ENCODE measurements at regions not wholly inside any gene's neighbourhood (a gene's known extent, or its start where the extent isn't known, plus 50 kb on each side); places are given as distances from the start of the nearest gene placed in this dataset.

DNA sequence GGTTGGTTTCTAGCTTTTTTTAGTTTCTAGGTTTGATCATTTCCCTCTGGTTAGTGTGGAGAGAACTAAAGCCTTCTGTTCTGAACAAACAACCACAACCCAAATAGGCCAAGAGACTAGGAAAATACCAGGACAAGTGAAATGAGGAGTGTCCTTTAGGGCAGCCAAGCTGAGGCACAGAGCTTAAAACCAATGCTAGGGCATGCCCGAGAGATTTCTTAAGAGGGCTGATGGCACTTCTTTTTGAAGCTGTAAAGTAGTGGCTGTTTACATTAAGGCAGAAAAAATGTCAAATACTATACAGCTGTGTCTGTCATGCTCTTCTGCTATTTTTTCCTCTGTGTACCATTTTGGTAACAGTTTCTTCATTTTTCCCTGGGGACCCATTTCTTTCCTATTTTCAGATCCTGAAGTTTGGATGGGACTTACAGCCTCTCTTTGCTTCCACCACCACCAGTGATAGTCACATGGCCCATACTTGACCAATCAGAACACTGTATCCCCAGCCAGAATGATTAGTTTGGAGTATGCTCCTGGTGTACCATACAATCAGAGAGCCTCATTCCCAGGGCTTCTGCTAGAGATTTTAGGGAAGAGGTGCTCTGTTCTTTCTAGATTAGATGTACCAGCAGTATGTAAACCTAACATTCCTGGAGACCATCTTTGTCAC lies 154.4 kb downstream of the BMP2 start:
- Histone ChIP-seq H3K4me1 (ENCODE audit: control insufficient read depth, insufficient read depth, low read length) (no peaks in the 10 kb centered on the region), H3K4me3 (ENCODE audit: low read depth in 2 of 2, low read length in 2 of 2) (no peak overlapping the region), H3K36me3 (ENCODE audit: control insufficient read depth, insufficient read depth, low read length) (no peaks in the 10 kb centered on the region), H3K27me3 (ENCODE audit: control insufficient read depth, insufficient read depth, low read length) (no peaks in the 10 kb centered on the region), H3K9me3 (ENCODE audit: control insufficient read depth, insufficient read depth, low read depth, low read length) (no peaks in the 10 kb centered on the region), H3K27ac (ENCODE audit: low read length) (no peak overlapping the region)
- CTCF ChIA-PET: no interaction called here
- no TSS peak for BruUV-seq (replicated peaks)
- intact Hi-C loops (cut with micrococcal nuclease; ENCODE audit: unreplicated experiment) (no loop called here), in situ Hi-C loops (cut with HindIII; ENCODE audit: low pct_unique_long_range_greater_than_20kb, low sequenced_read_pairs) (no loop called here)
- DNase-seq (ENCODE audit: low read depth, low spot score) (no peak), ATAC-seq (no peak)
- TF ChIP-seq CTCF (IDR thresholded peaks at IDR 0.05) (no peak), SIN3A (IDR thresholded peaks at IDR 0.05; ENCODE audit: borderline replicate concordance, insufficient read depth, low read depth, low read length) (no peak), POLR2AphosphoS5 (IDR thresholded peaks at IDR 0.05; ENCODE audit: low read depth, low read length) (no peak), REST (IDR thresholded peaks at IDR 0.05; ENCODE audit: insufficient read depth in 1 of 2, low read depth in 2 of 2, low read length in 1 of 2) (no peak), TCF7L2 (IDR thresholded peaks at IDR 0.05; ENCODE audit: low read depth, low read length) (no peak)
- POLR2A ChIA-PET: no interaction called here

DNA sequence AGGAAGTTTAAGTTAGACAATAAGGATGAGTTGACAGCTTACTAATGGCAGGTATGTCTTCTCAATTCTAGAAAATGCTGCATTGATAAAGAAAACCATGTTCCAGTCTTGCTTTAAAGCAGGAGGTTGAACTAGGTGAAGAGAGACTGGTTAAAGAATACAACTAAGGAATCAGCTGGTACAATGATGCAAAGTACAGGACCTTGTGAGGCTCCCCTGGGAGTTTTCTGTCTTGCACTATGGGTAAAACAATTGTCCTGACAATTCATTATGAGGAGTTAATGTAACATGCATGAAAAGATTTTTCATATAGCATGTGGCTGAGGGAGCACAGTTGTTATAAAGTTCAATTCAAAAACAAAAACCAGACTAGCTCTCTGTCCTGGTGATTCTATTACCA lies 157.2 kb downstream of the BMP2 start:
- Histone ChIP-seq H3K4me3 (ENCODE audit: low read depth in 2 of 2, low read length in 2 of 2) (no peak overlapping the region), H3K27ac (ENCODE audit: low read length) (no peak overlapping the region), H3K4me1 (ENCODE audit: control insufficient read depth, insufficient read depth, low read length) (no peaks in the 10 kb centered on the region), H3K9me3 (ENCODE audit: control insufficient read depth, insufficient read depth, low read depth, low read length) (no peaks in the 10 kb centered on the region), H3K36me3 (ENCODE audit: control insufficient read depth, insufficient read depth, low read length) (no peaks in the 10 kb centered on the region), H3K27me3 (ENCODE audit: control insufficient read depth, insufficient read depth, low read length) (no peaks in the 10 kb centered on the region)
- DNase-seq (ENCODE audit: low read depth, low spot score) (no peak), ATAC-seq (no peak)
- ChIA-PET POLR2A (no interaction called here), CTCF (interaction anchor here (0.6 kb wide), 1 partner anchor 1002 kb away, joined by 3 read pairs; no protein-coding TSS in a partner anchor)
- intact Hi-C loops (cut with micrococcal nuclease; ENCODE audit: unreplicated experiment) (no loop called here), in situ Hi-C loops (cut with HindIII; ENCODE audit: low pct_unique_long_range_greater_than_20kb, low sequenced_read_pairs) (no loop called here)
- TF ChIP-seq SIN3A (IDR thresholded peaks at IDR 0.05; ENCODE audit: borderline replicate concordance, insufficient read depth, low read depth, low read length) (no peak), REST (IDR thresholded peaks at IDR 0.05; ENCODE audit: insufficient read depth in 1 of 2, low read depth in 2 of 2, low read length in 1 of 2) (no peak), TCF7L2 (IDR thresholded peaks at IDR 0.05; ENCODE audit: low read depth, low read length) (no peak), POLR2AphosphoS5 (IDR thresholded peaks at IDR 0.05; ENCODE audit: low read depth, low read length) (no peak), CTCF (IDR thresholded peaks at IDR 0.05) (no peak)
- no TSS peak for BruUV-seq (replicated peaks)

Measured in Panc1 (cell line).